GM12891 (cell line): ENCODE measurements at regions not wholly inside any gene's neighbourhood (a gene's known extent, or its start where the extent isn't known, plus 50 kb on each side); places are given as distances from the start of the nearest gene placed in this dataset.

ENCODE experiments used
- POLR2A ChIP-seq: IDR thresholded peaks from 2 replicates; pipeline ENCODE4 v1.6.1; 2011; ENCODE audit warnings: low read depth, low read length, control low read depth
- POLR2AphosphoS5 ChIP-seq: IDR thresholded peaks from 2 replicates; pipeline ENCODE4 v1.6.1; 2011; ENCODE audit warnings: low read depth, low read length, control low read depth
- SPI1 ChIP-seq: IDR thresholded peaks from 2 replicates; pipeline ENCODE4 v1.6.1; 2011; ENCODE audit warnings: low read depth, low read length, control low read depth
- TAF1 ChIP-seq: IDR thresholded peaks from 2 replicates; pipeline ENCODE4 v1.6.1; 2011; ENCODE audit warnings: low read depth, low read length, control low read depth

GRCh38 chr12:83709899-83710298 lies 1023.2 kb downstream of the TMTC2 start:
- no peak for TF ChIP-seq POLR2A
- TF ChIP-seq POLR2AphosphoS5: no peak
- no peak for TF ChIP-seq TAF1
- TF ChIP-seq SPI1: no peak
